GM23248 (cell line): ENCODE measurements at regions not wholly inside any gene's neighbourhood (a gene's known extent, or its start where the extent isn't known, plus 50 kb on each side); places are given as distances from the start of the nearest gene placed in this dataset.

Experiments used
- EZH2 ChIP-seq: fragments of 200-600 bp; sonication (generic); IDR thresholded peaks from 2 replicates; pipeline ENCODE4 v1.6.1; 2018; ENCODE audit warnings: antibody characterized with exemption, mild to moderate bottlenecking; ENCODE audit not compliant: insufficient read depth, poor library complexity, severe bottlenecking
- EZH2phosphoT487 ChIP-seq: fragments of 200-600 bp; sonication (generic); IDR thresholded peaks from 2 replicates; pipeline ENCODE4 v1.6.1; 2018; ENCODE audit warnings: antibody characterized with exemption, moderate library complexity, mild to moderate bottlenecking, low read depth; ENCODE audit not compliant: insufficient read depth

DNA sequence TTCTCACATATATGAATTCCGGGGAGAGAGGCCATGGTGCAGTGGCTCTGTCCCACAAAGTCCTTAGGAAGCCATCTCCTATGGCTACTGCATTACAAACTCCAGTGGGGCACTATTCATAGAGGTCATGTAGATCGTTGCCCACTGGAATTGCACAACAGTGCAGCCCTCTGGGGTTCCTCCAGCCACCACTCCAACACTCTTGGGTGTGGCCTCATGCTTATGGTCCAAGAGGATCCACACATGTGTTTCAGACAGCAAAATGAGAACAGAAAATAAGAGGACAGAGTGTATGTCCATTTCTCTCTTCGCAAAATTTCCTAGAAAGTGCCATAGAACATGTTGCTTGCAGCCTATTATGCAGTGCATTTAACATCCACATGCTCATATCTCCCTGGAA is 444.2 kb upstream of the FAM241A start:
- no peak for TF ChIP-seq EZH2
- TF ChIP-seq EZH2phosphoT487: no peak
